K562 (cell line): ENCODE measurements at regions not wholly inside any gene's neighbourhood (a gene's known extent, or its start where the extent isn't known, plus 50 kb on each side); places are given as distances from the start of the nearest gene placed in this dataset.

ENCODE experiments used
- FIP1L1 ChIP-seq: fragments of 200-400 bp; formaldehyde crosslinking; IDR thresholded peaks from 2 replicates; pipeline ENCODE4 v1.6.1; 2018; ENCODE audit warnings: mild to moderate bottlenecking, low read depth, low read length; ENCODE audit not compliant: poor library complexity, severe bottlenecking
- KDM5B ChIP-seq: fragments of 200-600 bp; sonication (generic); IDR thresholded peaks from 2 replicates; pipeline ENCODE4 v1.6.1; 2012; ENCODE audit warnings: low read depth, mild to moderate bottlenecking, moderate library complexity, low read length, control low read depth, inconsistent platforms; ENCODE audit not compliant: insufficient replicate concordance
- MCM2 ChIP-seq: fragments of 450-650 bp; IDR thresholded peaks from 2 replicates; pipeline ENCODE4 v1.6.1; 2017; ENCODE audit warnings: low read depth, mild to moderate bottlenecking
- PPARD ChIP-seq: fragments of 250-450 bp; sonication (Bioruptor Pico); IDR thresholded peaks from 2 replicates; pipeline ENCODE4 v1.8.0; 2022; ENCODE audit warnings: inconsistent platforms, mild to moderate bottlenecking, moderate library complexity
- RBBP5 ChIP-seq: fragments of 200-600 bp; sonication (generic); IDR thresholded peaks from 2 replicates; pipeline ENCODE4 v1.6.1; 2012; ENCODE audit warnings: borderline replicate concordance, mild to moderate bottlenecking, low read length, control low read depth, inconsistent platforms; ENCODE audit not compliant: insufficient read depth, poor library complexity, severe bottlenecking
- SLC30A9 ChIP-seq: fragments of 250-450 bp; sonication (Bioruptor Pico); IDR thresholded peaks from 2 replicates; pipeline ENCODE4 v1.8.0; 2022; ENCODE audit warnings: mild to moderate bottlenecking, moderate library complexity
- TAL1 ChIP-seq: fragments of 450-650 bp; IDR thresholded peaks from 2 replicates; pipeline ENCODE4 v1.6.1; 2016; ENCODE audit warnings: mild to moderate bottlenecking
- ZEB2 ChIP-seq: fragments of 450-650 bp; IDR thresholded peaks from 2 replicates; pipeline ENCODE4 v1.6.1; 2016
- ZNF174 ChIP-seq: fragments of 250-450 bp; sonication (Bioruptor Pico); IDR thresholded peaks from 2 replicates; pipeline ENCODE4 v1.4.0; 2020; ENCODE audit warnings: mild to moderate bottlenecking
- ZNF175 ChIP-seq: fragments of 200-800 bp; sonication (Bioruptor generic); IDR thresholded peaks from 2 replicates; pipeline ENCODE4 v1.6.1; 2016; ENCODE audit warnings: low read depth, mild to moderate bottlenecking, missing genetic modification characterization, missing compliant biosample characterization
- ZNF224 ChIP-seq: sonication (generic); formaldehyde crosslinking; IDR thresholded peaks from 2 replicates; pipeline ENCODE4 v1.8.0; 2022; ENCODE audit warnings: mild to moderate bottlenecking, missing genetic modification reagents
- ZNF717 ChIP-seq: fragments of 250-450 bp; sonication (Bioruptor Pico); IDR thresholded peaks from 2 replicates; pipeline ENCODE4 v1.5.0; 2021
- TF ChIP-seq, protein P1 (sequence below): sonication (generic); formaldehyde crosslinking; IDR thresholded peaks from 2 replicates; pipeline ENCODE4 v1.8.1; 2023; ENCODE audit warnings: mild to moderate bottlenecking, missing genetic modification reagents
- TF ChIP-seq, protein P2 (sequence below): sonication (generic); formaldehyde crosslinking; IDR thresholded peaks from 2 replicates; pipeline ENCODE4 v1.8.1; 2022; ENCODE audit warnings: missing genetic modification reagents

DNA sequence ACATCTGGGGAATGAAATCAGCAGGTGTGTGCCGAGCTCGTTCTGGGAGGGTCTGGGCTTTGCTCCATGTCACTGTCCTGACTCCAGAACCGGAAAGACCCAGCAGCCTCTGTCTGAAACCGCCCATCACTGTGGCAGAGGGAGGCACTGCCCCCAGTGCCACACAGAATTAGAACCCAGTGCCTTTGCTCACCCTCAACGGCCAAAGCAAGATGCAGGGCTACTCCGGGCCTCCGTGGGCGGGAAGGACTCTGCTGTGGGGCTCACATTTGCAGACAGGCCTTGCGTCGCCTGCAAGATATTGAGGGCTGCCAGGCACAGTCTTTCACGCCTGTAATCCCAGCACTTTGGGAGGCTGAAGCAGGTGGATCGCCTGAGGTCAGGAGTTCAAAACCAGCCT lies 219.2 kb upstream of the PPP2R2D start (continued):
- no peak for TF ChIP-seq SLC30A9 (CRISPR knock-in tag)
- TF ChIP-seq, protein P1, sequence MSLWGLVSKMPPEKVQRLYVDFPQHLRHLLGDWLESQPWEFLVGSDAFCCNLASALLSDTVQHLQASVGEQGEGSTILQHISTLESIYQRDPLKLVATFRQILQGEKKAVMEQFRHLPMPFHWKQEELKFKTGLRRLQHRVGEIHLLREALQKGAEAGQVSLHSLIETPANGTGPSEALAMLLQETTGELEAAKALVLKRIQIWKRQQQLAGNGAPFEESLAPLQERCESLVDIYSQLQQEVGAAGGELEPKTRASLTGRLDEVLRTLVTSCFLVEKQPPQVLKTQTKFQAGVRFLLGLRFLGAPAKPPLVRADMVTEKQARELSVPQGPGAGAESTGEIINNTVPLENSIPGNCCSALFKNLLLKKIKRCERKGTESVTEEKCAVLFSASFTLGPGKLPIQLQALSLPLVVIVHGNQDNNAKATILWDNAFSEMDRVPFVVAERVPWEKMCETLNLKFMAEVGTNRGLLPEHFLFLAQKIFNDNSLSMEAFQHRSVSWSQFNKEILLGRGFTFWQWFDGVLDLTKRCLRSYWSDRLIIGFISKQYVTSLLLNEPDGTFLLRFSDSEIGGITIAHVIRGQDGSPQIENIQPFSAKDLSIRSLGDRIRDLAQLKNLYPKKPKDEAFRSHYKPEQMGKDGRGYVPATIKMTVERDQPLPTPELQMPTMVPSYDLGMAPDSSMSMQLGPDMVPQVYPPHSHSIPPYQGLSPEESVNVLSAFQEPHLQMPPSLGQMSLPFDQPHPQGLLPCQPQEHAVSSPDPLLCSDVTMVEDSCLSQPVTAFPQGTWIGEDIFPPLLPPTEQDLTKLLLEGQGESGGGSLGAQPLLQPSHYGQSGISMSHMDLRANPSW: no peak
- TF ChIP-seq, protein P2, sequence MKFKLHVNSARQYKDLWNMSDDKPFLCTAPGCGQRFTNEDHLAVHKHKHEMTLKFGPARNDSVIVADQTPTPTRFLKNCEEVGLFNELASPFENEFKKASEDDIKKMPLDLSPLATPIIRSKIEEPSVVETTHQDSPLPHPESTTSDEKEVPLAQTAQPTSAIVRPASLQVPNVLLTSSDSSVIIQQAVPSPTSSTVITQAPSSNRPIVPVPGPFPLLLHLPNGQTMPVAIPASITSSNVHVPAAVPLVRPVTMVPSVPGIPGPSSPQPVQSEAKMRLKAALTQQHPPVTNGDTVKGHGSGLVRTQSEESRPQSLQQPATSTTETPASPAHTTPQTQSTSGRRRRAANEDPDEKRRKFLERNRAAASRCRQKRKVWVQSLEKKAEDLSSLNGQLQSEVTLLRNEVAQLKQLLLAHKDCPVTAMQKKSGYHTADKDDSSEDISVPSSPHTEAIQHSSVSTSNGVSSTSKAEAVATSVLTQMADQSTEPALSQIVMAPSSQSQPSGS (CRISPR knock-in tag): no peak
- TF ChIP-seq ZNF224 (CRISPR knock-in tag): no peak
- no peak for TF ChIP-seq ZNF717 (CRISPR knock-in tag)
- TF ChIP-seq PPARD (CRISPR knock-in tag): no peak
- TF ChIP-seq FIP1L1: no peak
- no peak for TF ChIP-seq RBBP5
- TF ChIP-seq ZEB2: no peak
- TF ChIP-seq TAL1: no peak
- no peak for TF ChIP-seq ZNF175 (CRISPR knock-in tag)
- TF ChIP-seq MCM2: no peak
- TF ChIP-seq KDM5B: no peak
- TF ChIP-seq ZNF174 (CRISPR knock-in tag): no peak
